PFSK-1 (cell line): ENCODE measurements at regions not wholly inside any gene's neighbourhood (a gene's known extent, or its start where the extent isn't known, plus 50 kb on each side); places are given as distances from the start of the nearest gene placed in this dataset.

ENCODE experiments used
- FOXP2 ChIP-seq: optimal IDR thresholded peaks from 2 replicates; pipeline ENCODE3; 2011; ENCODE audit warnings: borderline replicate concordance, control low read depth, inconsistent platforms; ENCODE audit not compliant: insufficient read depth; ENCODE audit errors: extremely low read length, extremely low read depth
- POLR2AphosphoS5 ChIP-seq: IDR thresholded peaks from 2 replicates; pipeline ENCODE4 v1.6.1; 2012; ENCODE audit warnings: low read depth, mild to moderate bottlenecking, control low read depth, low read length, moderate library complexity
- SIN3A ChIP-seq: IDR thresholded peaks from 2 replicates; pipeline ENCODE4 v1.6.1; 2012; ENCODE audit warnings: mild to moderate bottlenecking, low read length, moderate library complexity, borderline replicate concordance; ENCODE audit not compliant: insufficient read depth
- TAF1 ChIP-seq: IDR thresholded peaks from 2 replicates; pipeline ENCODE4 v1.6.1; 2012; ENCODE audit warnings: low read length, control low read depth, borderline replicate concordance; ENCODE audit not compliant: insufficient read depth
- TF ChIP-seq, protein P1 (sequence below), 2 experiments: IDR thresholded peaks; 2 replicates each; pipeline versions ENCODE4 v1.6.1 to v1.8.0; 2011 to 2012; ENCODE audit warnings: low read depth in 2 of 2, low read length in 2 of 2, control low read depth in 1 of 2, inconsistent platforms in 1 of 2, mild to moderate bottlenecking in 1 of 2, moderate library complexity in 1 of 2; ENCODE audit not compliant: insufficient read depth in 1 of 2

DNA sequence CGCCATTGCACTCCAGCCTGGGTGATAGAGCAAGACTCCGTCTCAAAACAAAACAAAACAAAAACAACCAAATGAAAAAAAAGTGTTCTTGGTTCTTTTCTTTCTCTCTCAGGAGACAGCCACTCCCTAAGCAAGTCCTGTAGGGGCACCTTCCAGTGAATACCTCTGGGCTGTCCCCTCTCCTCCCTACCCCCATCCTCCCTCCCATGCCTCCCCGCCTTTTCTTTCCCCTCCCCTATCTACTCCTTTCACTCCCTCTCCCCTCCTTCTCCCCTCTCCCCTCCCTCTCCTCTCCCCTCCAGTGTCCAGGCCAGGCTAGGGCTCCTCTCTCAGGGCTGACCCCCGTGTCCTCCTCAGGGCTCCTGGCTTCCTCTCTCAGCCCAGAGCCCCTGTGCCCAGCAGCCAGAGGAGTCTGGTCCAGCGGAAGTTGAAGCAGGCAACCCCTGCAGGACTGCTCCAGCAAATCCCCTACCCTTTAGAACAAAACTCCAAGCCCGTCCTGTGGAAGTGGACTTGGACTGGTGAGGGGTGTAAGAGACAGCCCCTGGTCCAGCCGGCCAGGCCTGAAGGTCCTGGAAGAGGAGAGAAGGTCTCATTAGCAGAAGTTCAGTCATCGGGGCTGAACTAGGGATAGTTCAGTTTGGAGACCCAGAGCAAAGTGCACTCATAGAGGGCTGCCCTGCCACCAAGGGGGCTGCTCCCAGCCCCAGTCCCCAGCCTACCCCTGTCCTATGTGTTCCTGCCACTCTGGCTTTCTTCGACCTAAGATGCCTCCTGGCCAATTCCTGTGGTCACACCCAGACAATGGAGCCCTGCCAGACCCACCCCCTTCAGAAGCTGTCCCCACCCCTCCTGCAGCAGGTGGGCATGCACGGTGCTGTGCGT lies 79.8 kb upstream of the IQSEC1 start:
- TF ChIP-seq, protein P1, sequence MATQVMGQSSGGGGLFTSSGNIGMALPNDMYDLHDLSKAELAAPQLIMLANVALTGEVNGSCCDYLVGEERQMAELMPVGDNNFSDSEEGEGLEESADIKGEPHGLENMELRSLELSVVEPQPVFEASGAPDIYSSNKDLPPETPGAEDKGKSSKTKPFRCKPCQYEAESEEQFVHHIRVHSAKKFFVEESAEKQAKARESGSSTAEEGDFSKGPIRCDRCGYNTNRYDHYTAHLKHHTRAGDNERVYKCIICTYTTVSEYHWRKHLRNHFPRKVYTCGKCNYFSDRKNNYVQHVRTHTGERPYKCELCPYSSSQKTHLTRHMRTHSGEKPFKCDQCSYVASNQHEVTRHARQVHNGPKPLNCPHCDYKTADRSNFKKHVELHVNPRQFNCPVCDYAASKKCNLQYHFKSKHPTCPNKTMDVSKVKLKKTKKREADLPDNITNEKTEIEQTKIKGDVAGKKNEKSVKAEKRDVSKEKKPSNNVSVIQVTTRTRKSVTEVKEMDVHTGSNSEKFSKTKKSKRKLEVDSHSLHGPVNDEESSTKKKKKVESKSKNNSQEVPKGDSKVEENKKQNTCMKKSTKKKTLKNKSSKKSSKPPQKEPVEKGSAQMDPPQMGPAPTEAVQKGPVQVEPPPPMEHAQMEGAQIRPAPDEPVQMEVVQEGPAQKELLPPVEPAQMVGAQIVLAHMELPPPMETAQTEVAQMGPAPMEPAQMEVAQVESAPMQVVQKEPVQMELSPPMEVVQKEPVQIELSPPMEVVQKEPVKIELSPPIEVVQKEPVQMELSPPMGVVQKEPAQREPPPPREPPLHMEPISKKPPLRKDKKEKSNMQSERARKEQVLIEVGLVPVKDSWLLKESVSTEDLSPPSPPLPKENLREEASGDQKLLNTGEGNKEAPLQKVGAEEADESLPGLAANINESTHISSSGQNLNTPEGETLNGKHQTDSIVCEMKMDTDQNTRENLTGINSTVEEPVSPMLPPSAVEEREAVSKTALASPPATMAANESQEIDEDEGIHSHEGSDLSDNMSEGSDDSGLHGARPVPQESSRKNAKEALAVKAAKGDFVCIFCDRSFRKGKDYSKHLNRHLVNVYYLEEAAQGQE (IDR thresholded peaks at IDR 0.05; ENCODE audit: insufficient read depth in 1 of 2, low read depth in 2 of 2, low read length in 2 of 2): no peak
- no peak for TF ChIP-seq FOXP2
- TF ChIP-seq TAF1: no peak
- no peak for TF ChIP-seq POLR2AphosphoS5
- no peak for TF ChIP-seq SIN3A

DNA sequence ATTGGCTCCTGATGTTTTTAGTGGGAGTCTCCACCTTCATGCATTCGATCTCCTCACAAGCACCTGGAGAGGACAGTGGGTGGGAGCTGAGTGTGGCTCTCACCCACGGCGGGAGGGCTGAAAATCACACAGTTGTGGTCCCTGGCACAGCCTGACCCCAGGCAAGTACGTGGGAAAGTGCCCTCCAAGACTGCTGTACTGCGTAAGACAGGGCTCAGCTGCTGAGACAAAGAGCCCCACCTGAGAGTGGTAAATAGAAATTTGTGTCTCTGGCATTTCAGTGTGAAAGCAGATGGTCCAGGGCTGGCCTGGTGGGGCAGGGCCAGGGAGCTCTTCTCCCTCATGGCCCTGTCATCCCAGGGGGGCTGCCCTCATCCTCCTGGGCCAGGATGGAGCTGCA lies 77.4 kb upstream of the IQSEC1 start:
- TF ChIP-seq FOXP2 (no peak), SIN3A (no peak), POLR2AphosphoS5 (no peak), TAF1 (no peak)
- TF ChIP-seq, protein P1 (IDR thresholded peaks at IDR 0.05; ENCODE audit: insufficient read depth in 1 of 2, low read depth in 2 of 2, low read length in 2 of 2): no peak

DNA sequence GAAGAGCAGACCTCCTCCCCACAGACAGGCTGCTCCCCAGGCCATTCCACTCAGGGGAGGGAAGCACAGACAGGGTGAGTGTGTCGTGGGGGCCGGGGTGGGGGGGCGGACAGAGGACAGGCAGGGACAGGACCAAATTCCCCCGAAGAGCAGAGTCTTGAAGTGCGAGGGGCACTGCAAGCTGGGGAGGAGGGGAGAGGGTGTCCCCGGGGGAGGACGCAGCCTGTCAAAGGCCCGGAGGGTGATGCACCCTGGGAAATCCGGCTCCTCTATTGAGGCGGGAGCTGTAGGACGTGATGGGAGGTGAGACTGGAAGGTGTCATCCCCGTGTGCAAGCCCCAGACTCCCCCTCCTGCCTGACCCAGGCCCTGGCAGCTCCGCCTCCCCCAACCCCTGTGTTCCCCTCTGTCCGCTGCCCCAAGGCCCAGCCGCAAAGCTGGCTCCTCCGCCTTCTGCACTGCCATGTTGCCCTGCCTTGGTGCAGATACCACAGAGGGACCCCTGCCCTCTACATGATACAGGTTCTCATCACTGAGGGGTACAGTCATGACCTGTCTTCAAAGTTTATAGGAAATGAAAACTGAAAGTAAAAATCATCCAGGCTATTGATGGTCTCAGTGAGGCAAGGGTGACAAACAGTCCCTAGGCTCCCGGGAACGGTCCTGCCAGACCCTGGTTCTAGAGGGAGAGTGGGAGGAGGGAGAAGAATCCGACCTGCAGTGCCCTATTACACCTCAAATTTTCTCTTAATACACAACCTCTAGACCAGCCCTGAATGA lies 76.3 kb upstream of the IQSEC1 start:
- TF ChIP-seq SIN3A: no peak
- TF ChIP-seq TAF1: no peak
- no peak for TF ChIP-seq POLR2AphosphoS5
- TF ChIP-seq FOXP2: no peak
- TF ChIP-seq, protein P1 (IDR thresholded peaks at IDR 0.05; ENCODE audit: insufficient read depth in 1 of 2, low read depth in 2 of 2, low read length in 2 of 2): no peak

DNA sequence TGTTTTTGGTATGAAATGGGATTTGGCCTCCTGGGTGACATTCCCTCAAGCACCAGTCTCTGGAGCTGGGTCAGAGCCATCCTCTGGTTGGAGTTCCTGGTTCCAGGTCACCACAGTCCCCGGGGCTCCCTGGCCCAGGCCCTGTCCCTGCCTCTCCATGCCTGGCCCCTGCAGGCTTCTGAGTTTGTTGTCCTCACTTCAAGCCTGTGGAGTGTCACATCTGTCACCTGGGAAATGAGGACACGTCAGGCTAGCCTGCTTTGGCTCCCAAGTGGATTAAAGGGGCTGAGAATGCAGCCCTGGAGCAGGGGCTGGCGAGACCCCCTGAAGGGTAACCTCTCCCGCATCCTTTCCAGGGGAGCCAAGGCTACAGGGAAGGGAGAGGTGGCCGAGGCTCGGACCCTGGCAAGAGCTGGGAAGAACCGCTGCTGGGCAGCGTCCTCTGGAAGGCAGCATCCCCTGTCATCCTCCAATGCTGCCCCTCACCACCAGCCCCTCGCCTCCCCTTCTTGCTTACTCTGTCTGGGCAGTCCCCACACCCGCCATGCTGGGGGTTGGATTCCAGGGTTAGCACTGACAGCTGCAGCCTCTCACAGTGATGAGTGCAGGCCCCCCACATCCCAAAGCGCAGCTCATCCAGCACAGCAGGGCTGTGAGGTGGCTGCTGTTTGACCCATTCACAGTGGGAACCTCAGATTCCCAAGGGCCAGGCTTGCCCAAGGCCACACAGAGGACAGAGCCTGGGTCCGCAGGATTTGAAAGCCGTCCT lies 75.5 kb upstream of the IQSEC1 start:
- TF ChIP-seq TAF1: no peak
- TF ChIP-seq, protein P1 (IDR thresholded peaks at IDR 0.05; ENCODE audit: insufficient read depth in 1 of 2, low read depth in 2 of 2, low read length in 2 of 2): no peak
- TF ChIP-seq POLR2AphosphoS5: no peak
- no peak for TF ChIP-seq FOXP2
- TF ChIP-seq SIN3A: no peak
